ENCODE measurements at regions not wholly inside any gene's neighbourhood (a gene's known extent, or its start where the extent isn't known, plus 50 kb on each side); places are given as distances from the start of the nearest gene placed in this dataset.
"Not testable (repeated sequence)": the region's sequence is repeated elsewhere in the genome, so short reads cannot be mapped to it uniquely, and the experiment has no call there.

DNA sequence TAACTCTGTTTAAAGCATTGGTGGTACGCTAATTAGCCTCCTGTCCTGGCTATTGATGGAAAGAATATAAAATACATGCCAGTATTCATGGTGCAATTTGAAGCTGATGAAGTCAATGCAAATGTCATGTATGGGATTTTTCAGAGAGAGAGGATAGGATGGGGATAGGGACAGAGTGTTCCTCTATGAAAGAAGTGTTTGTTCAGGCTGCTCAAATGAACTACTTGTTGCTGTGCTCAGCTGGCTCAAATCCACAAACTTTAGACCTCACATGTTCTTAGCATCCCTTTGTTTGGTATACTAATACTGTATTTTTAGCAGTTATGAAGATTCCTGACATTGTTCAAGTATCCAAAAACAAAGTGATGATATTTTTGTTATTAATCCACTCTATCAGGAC lies 116.5 kb downstream of the SLITRK1 start:
- TF ChIP-seq, protein P1, sequence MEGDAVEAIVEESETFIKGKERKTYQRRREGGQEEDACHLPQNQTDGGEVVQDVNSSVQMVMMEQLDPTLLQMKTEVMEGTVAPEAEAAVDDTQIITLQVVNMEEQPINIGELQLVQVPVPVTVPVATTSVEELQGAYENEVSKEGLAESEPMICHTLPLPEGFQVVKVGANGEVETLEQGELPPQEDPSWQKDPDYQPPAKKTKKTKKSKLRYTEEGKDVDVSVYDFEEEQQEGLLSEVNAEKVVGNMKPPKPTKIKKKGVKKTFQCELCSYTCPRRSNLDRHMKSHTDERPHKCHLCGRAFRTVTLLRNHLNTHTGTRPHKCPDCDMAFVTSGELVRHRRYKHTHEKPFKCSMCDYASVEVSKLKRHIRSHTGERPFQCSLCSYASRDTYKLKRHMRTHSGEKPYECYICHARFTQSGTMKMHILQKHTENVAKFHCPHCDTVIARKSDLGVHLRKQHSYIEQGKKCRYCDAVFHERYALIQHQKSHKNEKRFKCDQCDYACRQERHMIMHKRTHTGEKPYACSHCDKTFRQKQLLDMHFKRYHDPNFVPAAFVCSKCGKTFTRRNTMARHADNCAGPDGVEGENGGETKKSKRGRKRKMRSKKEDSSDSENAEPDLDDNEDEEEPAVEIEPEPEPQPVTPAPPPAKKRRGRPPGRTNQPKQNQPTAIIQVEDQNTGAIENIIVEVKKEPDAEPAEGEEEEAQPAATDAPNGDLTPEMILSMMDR (conservative IDR thresholded peaks at IDR 0.05), result no peak
- no peak for TF ChIP-seq ZFX (IDR thresholded peaks at IDR 0.05)

DNA sequence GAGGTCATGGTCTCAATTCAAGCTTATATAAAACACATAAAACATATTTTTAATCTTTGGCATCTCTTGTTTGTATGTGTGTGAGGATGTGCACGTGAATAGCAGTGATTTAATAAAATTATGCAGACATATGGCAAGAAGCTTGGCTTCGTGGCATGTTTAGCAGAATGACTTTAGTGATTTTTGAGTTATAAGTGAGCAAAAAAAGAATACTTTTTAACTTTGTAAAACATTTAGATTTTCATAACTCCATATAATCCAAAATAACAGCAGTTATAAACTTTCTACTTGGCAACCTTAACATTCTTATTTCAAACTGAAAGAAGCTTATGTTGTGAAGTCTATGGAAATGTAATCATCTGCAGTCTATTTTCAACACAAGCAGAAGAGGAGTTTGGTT lies 120.6 kb downstream of the SLITRK1 start:
- no peak overlapping the region for H3K27ac ChIP-seq
- no peak for TF ChIP-seq ZFX (IDR thresholded peaks at IDR 0.05)
- TF ChIP-seq, protein P1 (conservative IDR thresholded peaks at IDR 0.05), result no peak

More for the DNA sequence above, 116.5 kb downstream of the SLITRK1 start:
- no peak overlapping the region for H3K27ac ChIP-seq

DNA sequence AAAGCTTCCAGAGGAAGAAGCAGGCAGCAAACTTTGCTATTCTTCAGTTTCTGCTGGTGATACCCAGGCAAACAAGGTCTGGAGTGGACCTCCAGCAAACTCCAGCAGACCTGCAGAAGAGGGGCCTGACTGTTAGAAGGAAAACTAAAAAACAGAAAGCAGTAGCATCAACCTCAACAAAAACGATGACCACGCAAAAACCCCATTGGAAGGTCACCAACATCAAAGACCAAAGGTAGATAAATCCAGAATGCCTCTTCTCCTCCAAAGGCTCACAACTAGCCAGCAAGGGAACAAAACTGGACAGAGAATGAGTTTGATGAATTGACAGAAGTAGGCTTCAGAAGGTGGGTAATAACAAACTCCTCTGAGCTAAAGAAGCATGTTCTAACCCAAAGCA lies 127.1 kb downstream of the SLITRK1 start:
- not testable (repeated sequence) for H3K27ac ChIP-seq

DNA sequence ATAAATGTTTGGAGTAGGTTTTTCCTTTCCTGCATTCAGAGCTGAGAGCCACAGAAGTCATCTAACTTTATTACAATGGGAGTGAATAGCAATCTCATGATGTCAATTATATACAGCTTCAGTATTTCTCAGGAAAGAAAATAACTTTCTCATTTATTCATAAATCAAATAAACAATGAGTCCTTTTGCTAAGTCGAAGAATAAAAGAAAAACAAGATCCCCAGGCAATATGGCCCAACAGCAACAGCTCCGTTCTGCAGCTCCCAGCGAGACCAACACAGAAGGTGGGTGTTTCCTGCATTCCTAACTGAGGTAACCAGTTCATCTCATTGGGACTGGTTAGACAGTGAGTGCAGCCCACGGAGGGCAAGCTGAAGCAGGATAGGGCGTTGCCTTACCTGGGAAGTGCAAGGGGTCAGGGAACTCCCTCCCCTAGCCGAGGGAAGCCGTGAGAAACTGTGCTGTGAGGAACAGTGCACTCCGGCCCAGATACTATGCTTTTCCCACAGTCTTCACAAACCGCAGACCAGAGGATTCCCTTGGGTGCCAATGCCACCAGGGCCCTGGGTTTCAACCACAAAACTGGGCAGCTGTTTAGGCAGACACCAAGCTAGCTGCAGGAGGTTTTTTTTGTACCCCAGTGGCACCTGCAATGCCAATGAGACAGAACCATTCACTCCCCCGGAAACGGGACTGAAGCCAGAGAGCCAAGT lies 128.2 kb downstream of the SLITRK1 start:
- TF ChIP-seq, protein P1 (conservative IDR thresholded peaks at IDR 0.05), result no peak
- no peak for TF ChIP-seq ZFX (IDR thresholded peaks at IDR 0.05)
- no peak overlapping the region for H3K27ac ChIP-seq

DNA sequence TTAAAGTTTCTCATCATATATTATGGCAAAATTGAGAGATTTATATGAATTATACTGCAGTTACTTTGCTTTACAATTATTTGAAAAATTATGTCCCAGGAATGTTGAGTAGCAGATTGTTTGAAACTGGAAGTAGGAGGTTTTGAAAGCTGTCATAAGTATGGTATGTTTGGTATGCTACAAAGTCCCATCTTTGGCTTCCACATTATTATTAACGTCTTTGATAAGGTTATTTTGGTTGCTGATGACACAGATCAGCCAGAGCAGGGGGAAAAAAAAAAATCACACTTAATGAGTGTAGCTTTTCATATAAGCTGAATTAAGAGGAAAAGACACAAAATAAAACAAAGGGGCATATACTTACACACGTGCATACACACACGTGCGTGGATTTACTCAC lies 130.1 kb downstream of the SLITRK1 start:
- TF ChIP-seq, protein P1 (conservative IDR thresholded peaks at IDR 0.05), result no peak
- no peak for TF ChIP-seq ZFX (IDR thresholded peaks at IDR 0.05)
- no peak overlapping the region for H3K27ac ChIP-seq

DNA sequence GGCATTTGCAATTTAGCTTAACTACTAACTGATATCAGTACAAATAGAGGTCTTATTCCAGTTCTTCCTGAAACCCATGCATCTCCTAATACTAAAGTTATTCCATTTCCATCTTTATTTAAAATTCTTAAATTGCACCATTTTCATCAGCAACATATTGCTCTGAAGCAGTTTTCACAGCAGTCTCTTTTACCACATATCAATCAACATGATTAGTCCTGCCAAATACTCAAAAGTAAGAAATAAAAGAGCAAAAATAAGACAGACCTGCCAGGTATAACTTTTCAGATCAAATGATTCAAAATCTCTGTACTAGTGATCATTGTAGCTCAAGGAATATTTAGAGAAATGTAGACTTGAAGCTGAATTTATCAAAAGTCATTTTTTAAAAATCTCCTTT lies 141.7 kb downstream of the SLITRK1 start:
- H3K27ac ChIP-seq, result no peak overlapping the region
- no peak for TF ChIP-seq ZFX (IDR thresholded peaks at IDR 0.05)
- TF ChIP-seq, protein P1 (conservative IDR thresholded peaks at IDR 0.05), result no peak

DNA sequence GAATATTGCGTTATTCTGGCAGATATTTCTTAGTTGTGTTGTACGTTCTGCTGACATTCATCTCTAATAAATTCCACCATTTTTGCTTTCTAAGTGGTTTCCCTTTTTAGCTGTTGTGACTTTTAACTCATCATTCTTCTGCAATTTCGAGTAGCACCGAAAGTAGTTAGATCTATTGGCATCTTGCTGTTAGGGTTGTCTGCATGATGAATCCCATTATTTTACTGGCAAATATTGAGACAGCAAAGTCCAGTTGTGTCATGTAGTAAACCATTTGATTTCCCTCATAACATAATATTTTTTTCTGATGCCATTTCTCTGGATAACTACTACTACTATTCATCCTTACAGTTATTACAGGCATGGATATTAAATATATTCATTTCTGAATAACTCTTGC lies 143.9 kb downstream of the SLITRK1 start:
- TF ChIP-seq, protein P1 (conservative IDR thresholded peaks at IDR 0.05), result no peak
- TF ChIP-seq ZFX (IDR thresholded peaks at IDR 0.05), result no peak
- no peak overlapping the region for H3K27ac ChIP-seq

DNA sequence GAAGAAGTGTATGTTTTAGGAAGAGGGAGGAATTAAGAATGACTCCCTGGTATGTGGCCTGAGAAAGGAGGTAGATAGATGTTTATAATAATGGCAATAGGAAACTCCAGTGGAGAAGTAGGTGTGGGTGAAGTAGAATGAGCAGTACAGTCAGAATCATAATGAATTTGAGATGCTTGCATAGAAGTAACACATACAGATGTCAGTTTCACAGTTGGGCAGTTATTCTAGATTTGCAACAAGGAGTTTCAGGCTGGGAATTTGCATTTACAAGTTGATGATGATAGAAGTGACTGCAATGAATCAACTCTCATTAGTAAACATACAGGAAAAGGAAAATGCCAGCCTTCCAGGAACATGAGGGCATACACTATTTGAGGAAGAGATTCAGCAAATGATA lies 149.0 kb downstream of the SLITRK1 start:
- H3K27ac ChIP-seq, result no peak overlapping the region
- no peak for TF ChIP-seq ZFX (IDR thresholded peaks at IDR 0.05)
- TF ChIP-seq, protein P1 (conservative IDR thresholded peaks at IDR 0.05), result no peak
